ENCODE measurements at regions not wholly inside any gene's neighbourhood (a gene's known extent, or its start where the extent isn't known, plus 50 kb on each side); places are given as distances from the start of the nearest gene placed in this dataset.

DNA sequence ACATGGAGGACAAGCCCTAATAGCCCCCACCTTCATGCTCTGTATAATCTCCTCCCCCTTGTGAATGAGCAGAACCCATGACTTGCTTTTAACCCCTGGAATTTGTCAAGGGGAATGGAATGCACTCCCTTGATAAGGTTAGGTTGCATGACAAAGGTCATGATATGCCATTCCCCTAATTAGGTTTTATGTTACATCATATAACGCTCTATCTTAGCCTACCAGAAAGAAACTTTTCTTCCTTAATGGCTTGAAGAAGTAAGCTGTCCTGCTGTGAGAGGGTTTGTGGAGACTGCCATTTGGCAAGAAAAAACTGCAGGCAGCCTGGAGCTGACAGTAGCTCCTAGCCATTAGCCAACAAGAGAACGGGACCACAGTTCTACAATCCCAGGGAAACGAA lies 399.8 kb upstream of the MAD2L1 start:
- no peak overlapping the region for H3K27ac ChIP-seq
- H3K4me3 ChIP-seq, result no peak overlapping the region
- no peaks in the 10 kb centered on the region for H3K9me3 ChIP-seq
- H3K4me1 ChIP-seq, result no peaks in the 10 kb centered on the region
- no peaks in the 10 kb centered on the region for H3K27me3 ChIP-seq
- no peak for DNase-seq
- H3K36me3 ChIP-seq, result no peaks in the 10 kb centered on the region
- TF ChIP-seq POLR2A (IDR thresholded peaks at IDR 0.05), result no peak
- TF ChIP-seq, protein P1, sequence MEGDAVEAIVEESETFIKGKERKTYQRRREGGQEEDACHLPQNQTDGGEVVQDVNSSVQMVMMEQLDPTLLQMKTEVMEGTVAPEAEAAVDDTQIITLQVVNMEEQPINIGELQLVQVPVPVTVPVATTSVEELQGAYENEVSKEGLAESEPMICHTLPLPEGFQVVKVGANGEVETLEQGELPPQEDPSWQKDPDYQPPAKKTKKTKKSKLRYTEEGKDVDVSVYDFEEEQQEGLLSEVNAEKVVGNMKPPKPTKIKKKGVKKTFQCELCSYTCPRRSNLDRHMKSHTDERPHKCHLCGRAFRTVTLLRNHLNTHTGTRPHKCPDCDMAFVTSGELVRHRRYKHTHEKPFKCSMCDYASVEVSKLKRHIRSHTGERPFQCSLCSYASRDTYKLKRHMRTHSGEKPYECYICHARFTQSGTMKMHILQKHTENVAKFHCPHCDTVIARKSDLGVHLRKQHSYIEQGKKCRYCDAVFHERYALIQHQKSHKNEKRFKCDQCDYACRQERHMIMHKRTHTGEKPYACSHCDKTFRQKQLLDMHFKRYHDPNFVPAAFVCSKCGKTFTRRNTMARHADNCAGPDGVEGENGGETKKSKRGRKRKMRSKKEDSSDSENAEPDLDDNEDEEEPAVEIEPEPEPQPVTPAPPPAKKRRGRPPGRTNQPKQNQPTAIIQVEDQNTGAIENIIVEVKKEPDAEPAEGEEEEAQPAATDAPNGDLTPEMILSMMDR (IDR thresholded peaks at IDR 0.05), result no peak

DNA sequence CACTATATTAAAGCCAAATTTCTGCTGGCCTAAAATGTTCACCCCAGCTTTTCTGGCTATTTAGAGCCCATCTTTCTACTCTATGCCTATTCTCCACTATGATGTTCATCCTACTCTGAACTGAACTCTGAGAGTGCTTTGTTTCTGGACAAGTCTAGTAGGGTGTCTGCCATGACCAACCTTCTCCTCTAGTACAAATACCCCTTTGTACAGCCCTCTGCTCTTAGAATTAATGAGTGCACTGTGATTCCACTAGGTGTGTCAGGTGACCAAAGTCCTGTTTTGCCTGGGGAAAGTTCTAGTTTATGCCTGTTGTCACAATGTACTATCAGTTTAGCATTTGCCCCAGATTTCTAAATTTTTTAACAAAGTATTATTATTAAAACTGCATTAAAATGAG lies 388.1 kb upstream of the MAD2L1 start:
- H3K27me3 ChIP-seq, result no peaks in the 10 kb centered on the region
- no peak overlapping the region for H3K4me3 ChIP-seq
- no peaks in the 10 kb centered on the region for H3K36me3 ChIP-seq
- H3K27ac ChIP-seq, result no peak overlapping the region
- no peak for DNase-seq
- no peak for TF ChIP-seq POLR2A (IDR thresholded peaks at IDR 0.05)
- TF ChIP-seq, protein P1 (IDR thresholded peaks at IDR 0.05), result no peak
- no peaks in the 10 kb centered on the region for H3K9me3 ChIP-seq
- no peaks in the 10 kb centered on the region for H3K4me1 ChIP-seq

DNA sequence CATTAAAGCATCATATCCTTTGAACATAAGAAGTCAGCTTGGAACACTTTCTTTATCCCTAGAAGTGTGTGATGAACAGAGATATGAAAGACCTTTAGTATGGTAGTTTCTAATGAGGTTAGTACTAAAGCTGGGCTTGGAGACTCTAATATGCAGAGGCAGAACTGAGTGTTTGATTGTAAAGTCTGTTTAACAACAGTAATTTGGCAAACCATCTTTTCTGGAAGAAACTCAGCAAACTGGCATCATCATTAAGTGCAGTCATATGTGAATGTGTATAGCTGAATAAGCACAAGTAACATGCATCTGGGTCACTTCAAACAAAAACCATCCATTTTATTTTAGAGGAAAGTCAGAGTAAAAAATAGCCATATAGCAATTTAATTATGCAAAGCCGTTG lies 385.9 kb upstream of the MAD2L1 start:
- Histone ChIP-seq H3K4me3 (no peak overlapping the region), H3K4me1 (no peaks in the 10 kb centered on the region), H3K9me3 (no peaks in the 10 kb centered on the region), H3K27ac (no peak overlapping the region), H3K36me3 (no peaks in the 10 kb centered on the region), H3K27me3 (no peaks in the 10 kb centered on the region)
- no peak for TF ChIP-seq POLR2A (IDR thresholded peaks at IDR 0.05)
- TF ChIP-seq, protein P1 (IDR thresholded peaks at IDR 0.05), result no peak
- no peak for DNase-seq

DNA sequence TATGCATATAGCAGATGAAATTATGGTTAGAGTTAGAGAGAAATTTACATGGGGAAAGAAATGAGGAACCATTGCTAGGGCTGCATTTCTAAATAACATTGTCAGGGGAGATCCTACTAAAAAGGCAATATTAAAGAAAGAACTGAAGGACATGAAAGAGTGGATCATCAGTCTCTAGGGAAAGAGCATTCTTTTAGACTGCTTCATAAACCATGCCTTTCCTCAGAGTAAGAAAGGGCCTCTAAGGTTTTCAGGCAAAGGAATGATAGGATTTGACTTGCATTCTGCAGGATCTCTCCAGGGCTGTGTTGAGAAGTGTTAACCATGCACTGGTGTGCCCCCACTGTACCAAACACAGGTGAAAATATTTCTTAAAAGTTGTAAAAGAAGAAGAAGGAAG lies 385.4 kb upstream of the MAD2L1 start:
- Histone ChIP-seq H3K4me3 (no peak overlapping the region), H3K36me3 (no peaks in the 10 kb centered on the region), H3K27ac (no peak overlapping the region), H3K9me3 (no peaks in the 10 kb centered on the region), H3K4me1 (no peaks in the 10 kb centered on the region), H3K27me3 (no peaks in the 10 kb centered on the region)
- TF ChIP-seq POLR2A (IDR thresholded peaks at IDR 0.05), result no peak
- TF ChIP-seq, protein P1 (IDR thresholded peaks at IDR 0.05), result no peak
- DNase-seq, result no peak

DNA sequence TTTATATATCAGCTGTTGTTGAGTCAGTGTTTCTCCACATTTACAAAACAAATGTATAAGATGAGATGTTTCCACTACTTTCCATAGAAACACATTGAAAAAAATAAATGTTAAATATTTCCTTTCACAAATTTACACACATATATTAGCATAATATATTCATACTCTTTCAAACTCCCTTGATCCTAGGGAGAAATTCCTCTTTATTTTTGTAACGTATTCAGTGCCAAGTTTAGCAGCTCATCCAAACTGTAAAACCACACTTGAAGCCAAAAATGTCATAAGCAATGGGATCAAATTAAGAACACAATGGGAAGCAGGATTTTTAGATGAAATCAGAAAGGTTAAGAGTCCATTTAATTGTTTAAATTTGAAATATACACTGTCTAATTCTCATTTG lies 381.1 kb upstream of the MAD2L1 start:
- H3K27ac ChIP-seq, result no peak overlapping the region
- no peaks in the 10 kb centered on the region for H3K36me3 ChIP-seq
- H3K4me1 ChIP-seq, result no peaks in the 10 kb centered on the region
- H3K27me3 ChIP-seq, result no peaks in the 10 kb centered on the region
- DNase-seq, result no peak
- no peak overlapping the region for H3K4me3 ChIP-seq
- H3K9me3 ChIP-seq, result no peaks in the 10 kb centered on the region
- TF ChIP-seq, protein P1 (IDR thresholded peaks at IDR 0.05), result no peak
- no peak for TF ChIP-seq POLR2A (IDR thresholded peaks at IDR 0.05)

DNA sequence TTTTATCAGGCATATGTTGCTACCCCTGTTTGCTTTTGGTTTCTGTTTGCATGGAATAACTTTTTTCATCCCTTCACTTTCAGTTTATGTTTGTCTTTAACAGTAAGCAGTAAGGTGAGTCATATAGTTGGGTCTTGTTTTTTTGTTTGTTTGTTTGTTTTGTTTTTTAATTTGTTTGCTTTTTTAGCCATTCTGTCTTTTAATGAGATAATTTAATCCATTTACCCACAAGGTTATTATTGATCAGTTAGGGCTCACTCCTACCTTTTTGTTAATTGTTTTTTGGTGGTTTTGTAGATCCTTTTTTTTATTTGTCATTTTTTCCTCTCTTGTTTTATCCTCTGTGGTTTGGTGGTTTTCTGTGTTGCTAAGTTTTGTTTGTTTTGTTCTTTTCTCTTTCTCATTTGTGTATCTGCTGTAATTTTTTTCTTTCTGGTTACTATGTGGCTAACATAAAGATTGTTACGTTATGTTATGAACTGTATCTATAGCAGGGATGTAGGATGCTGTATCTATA lies 379.5 kb upstream of the MAD2L1 start:
- Histone ChIP-seq H3K27me3 (no peaks in the 10 kb centered on the region), H3K27ac (no peak overlapping the region), H3K4me3 (no peak overlapping the region), H3K4me1 (no peaks in the 10 kb centered on the region), H3K9me3 (no peaks in the 10 kb centered on the region), H3K36me3 (no peaks in the 10 kb centered on the region)
- TF ChIP-seq, protein P1 (IDR thresholded peaks at IDR 0.05), result no peak
- TF ChIP-seq POLR2A (IDR thresholded peaks at IDR 0.05), result no peak
- DNase-seq, result no peak
